Peyer's patch (tissue), 4 donors: ENCODE measurements at regions not wholly inside any gene's neighbourhood (a gene's known extent, or its start where the extent isn't known, plus 50 kb on each side); places are given as distances from the start of the nearest gene placed in this dataset.

Experiments
- POLR2A ChIP-seq, 2 donors: fragments of 450-650 bp; IDR thresholded peaks; one replicate each; pipeline ENCODE4 v1.5.1; 2017; ENCODE audit warnings: antibody characterized with exemption in 2 of 2, mild to moderate bottlenecking in 2 of 2, moderate library complexity in 2 of 2
- TF ChIP-seq, protein P1 (sequence below), 6 experiments: fragments of 450-650 bp in 4 of 6; fragments of 200-600 bp in 2 of 6; sonication (generic) in 1 of 6; IDR thresholded peaks; one replicate each; pipeline ENCODE4 v1.5.1; 2017 to 2019; ENCODE audit warnings: antibody characterized with exemption in 6 of 6, mild to moderate bottlenecking in 3 of 6, moderate library complexity in 1 of 6

DNA sequence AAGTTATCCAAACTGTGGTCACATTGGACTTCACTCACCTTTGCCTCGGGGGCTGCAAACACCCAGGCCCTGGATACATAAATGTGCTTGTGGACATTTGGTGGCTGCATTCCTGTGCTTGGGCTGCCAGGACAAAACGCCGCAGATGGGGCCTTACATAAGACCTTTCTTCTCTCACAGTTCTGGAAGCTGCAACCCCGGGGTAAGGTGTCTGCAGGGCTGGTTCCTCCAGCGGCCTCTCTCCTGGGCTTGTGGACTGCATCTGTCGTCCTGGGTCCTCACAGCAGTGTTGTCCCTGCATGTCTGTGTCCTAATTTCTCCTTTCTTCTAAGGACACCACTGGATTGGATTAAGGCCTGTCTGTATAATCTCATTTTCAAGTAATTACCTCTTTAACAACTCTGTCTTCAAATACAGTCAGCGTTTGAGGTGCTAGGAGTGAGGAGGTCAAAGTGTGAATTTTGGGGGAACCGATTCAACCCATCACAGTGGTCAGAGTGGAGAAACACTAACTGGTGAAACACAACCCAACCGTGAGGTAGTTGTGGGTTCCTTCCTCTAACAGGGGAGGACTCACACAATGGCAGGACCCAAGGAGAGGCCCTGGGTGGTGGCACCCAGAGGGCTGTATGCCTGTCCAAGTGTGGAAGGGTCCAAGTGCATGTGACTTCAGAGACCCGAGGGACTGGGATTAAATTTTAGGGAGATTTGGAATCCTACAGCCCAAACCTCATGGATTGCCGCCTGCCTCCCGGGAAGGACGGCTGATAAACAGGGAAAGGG, 415.6 kb downstream of the IRX2 start:
- TF ChIP-seq, protein P1, sequence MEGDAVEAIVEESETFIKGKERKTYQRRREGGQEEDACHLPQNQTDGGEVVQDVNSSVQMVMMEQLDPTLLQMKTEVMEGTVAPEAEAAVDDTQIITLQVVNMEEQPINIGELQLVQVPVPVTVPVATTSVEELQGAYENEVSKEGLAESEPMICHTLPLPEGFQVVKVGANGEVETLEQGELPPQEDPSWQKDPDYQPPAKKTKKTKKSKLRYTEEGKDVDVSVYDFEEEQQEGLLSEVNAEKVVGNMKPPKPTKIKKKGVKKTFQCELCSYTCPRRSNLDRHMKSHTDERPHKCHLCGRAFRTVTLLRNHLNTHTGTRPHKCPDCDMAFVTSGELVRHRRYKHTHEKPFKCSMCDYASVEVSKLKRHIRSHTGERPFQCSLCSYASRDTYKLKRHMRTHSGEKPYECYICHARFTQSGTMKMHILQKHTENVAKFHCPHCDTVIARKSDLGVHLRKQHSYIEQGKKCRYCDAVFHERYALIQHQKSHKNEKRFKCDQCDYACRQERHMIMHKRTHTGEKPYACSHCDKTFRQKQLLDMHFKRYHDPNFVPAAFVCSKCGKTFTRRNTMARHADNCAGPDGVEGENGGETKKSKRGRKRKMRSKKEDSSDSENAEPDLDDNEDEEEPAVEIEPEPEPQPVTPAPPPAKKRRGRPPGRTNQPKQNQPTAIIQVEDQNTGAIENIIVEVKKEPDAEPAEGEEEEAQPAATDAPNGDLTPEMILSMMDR (IDR thresholded peaks at IDR 0.05): no peak
- no peak for TF ChIP-seq POLR2A (IDR thresholded peaks at IDR 0.05)
